HG02678 (cell line): ENCODE measurements at regions not wholly inside any gene's neighbourhood (a gene's known extent, or its start where the extent isn't known, plus 50 kb on each side); places are given as distances from the start of the nearest gene placed in this dataset.

ENCODE experiments used
- ATAC-seq: cut with Tn5 transposase; IDR thresholded peaks from one replicate; pipeline ENCODE4 v1.9.1; 2021; ENCODE audit warnings: mild to moderate bottlenecking, moderate library complexity; ENCODE audit not compliant: unreplicated experiment

DNA sequence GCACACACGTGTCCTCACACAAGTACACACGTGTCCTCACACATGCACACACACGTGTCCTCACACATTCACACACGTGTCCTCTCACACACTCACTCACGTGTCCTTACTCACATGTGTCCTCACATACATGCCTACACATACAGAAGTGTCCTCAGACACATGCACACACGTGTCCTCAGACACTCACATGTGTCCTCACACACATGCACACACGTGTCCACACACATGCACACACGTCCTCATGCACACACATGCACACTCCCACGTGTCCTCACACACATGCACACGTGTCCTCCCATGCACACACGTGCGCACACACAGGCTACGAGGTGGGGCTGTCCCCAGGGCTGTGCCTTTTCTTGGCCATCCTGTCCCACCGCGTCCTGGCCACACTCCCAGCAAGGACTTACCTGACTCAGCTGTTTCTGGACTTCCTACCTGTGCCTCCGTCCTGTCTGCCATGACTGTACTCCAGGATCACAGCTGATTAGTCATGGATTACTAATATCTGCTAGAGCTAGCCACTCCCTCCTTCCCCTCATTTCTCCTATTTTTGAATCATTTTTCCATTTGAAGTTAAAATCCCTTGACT, 990.2 kb downstream of the BRD1 start:
- ATAC-seq = no peak

GRCh38 chr22:48836673-48837340, 990.9 kb downstream of the BRD1 start:
- ATAC-seq = no peak

GRCh38 chr22:48835857-48836672, 991.6 kb downstream of the BRD1 start:
- no peak for ATAC-seq

DNA sequence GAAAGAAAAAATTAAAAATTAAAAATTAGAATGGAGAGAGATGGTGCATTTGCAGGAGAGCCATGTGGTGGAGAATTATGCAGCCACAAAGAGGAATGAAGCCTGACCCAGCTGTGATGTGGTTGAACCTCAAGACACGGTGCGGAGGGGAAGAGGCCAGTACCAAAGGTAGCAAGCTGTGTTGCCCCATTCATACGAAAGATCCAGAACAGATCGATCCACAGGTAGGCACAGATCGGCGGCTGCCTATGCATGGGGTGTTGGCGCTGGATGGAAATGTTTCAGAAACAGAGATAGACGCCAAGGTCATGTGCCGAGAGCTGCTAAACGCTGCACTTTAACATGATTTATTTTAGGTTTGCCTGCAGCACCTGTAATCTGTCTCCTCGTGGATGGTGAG, 992.3 kb downstream of the BRD1 start:
- no peak for ATAC-seq

GRCh38 chr22:48834404-48834803, 993.3 kb downstream of the BRD1 start:
- ATAC-seq = no peak

DNA sequence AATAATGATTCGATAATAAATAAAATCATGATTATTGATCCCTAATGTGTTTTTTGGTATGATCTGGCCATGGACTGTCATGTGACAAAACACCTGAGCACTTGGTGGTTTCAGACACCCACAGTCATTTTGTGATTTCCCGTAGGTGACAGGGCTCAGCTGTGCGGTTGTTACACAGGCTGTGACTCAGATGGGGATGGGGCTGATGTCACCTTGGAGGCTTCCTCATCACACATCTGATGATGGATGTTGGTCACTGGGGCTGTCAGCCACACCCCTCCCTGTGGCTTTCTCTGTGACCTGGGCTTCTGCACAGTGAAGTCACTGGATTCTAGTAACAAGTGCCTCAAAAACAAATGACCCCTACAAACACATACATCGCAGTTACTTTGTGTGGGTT, 995.1 kb downstream of the BRD1 start:
- no peak for ATAC-seq

DNA sequence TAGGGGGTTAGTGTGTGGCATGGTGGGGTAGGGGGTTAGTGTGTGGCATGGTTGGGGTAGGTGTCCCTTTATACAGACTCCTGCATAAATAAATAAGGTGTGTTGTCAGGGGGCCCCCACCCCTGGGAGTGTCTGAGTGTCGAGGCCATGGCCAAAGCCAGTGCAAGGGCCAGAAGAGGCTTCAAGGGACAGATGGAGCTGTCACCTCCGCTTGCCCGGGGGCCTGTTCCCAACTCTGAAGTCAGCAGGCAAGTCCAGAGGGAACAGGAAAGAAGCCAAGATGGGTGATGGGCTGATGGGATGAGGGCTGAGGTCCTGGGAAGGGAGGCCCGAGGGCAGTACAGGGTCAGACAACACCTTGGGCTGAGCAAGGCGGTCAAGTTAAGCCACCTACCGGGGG, 997.8 kb downstream of the BRD1 start:
- no peak for ATAC-seq

- no peak for ATAC-seq
Measured at GRCh38 chr22:48828688-48829087, 999.0 kb downstream of the BRD1 start.

DNA sequence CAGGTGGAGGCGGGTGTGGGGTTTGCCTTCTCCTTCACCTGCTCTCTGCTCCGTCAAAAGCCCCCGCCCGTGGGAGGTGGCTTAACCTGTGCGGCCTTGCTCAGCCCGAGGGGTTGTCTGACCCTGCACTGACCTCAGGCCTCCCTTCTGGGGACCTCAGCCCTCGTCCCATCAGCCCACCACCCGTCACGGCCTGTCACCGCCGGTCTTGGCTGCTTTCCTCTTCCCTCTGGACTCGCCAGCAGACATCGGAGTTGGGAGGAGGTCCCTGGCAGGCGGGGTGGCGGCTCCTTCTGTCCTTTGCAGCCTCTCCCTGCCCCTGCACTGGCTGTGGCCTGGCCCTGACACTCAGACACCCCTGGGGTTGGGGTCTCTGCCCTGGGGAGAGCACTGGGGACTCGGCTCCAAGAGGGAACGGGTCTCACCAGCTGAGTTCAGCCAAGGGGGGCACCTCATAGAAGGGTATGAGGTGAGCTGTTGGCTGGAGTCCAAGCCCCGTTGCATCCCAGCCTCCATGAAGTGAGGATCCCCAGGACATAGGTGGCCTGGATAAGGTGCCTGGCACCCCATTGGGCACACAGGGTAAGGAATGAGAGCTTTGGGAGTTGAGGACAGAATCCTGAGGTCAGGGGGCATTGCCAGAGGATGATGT, 999.6 kb downstream of the BRD1 start:
- no peak for ATAC-seq

DNA sequence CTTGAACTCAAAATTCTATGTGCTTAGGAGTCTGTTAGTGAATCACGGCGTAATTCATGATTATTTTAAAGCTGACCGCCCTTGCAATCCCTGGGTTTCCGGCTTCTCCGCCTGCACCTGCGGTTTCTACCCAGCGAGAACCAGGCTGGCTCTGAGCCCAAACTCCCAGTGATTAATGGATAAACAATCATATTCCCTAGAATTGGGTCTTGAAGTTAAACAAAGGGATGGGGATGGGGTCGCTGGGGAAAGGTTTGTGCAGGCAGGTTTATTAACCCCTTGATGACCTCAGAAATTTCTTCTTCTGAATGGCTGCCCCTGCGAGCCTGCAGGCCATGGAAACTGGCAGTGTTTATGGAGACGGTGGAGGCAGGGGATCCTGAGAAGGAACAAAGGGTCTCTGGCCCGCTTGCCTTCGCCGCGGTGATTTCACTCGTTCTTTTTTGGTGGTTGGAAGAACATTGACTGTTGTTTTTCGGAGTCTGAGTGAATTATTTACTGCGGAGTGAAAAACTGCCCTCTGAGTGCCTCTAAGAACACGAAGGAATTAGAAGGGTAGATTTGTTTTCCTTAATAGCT, 1000.3 kb downstream of the BRD1 start:
- ATAC-seq = no peak

GRCh38 chr22:48826546-48826945, 1001.1 kb downstream of the BRD1 start:
- no peak for ATAC-seq

DNA sequence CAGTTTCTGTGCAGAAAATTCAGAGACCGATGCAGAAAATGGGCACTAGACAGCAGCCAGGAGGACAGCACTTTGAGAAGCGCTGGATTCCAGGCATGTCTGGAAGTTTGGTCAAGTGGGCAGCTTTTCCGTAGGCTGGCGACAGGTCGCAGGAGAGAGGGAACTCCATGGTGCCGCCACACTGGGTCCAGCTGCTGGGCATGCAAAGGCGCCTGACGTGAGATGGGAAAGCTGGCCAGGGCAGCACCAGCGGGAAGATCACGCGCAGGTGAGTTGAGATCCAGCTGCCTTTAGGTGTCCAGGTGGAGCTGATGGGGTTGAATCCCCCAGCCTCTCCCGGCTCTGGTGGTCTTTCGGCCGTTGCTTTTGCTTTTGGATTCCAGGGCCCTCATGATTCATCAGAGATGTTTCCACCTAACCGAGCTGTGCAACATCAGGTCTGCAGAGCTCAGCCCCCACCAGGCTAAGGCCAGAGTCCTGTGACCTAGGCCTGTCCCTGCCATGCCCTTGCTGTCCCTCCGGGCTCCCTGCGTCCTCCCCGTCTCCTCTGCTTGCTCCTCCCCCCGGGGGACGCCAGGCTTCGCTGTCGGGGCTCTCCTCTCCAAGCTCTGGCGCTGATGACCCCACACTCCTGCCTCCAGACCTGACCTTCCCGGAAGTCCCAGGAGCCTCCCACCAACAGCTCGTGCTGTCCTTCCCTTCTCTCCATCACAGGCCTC, 1001.7 kb downstream of the BRD1 start:
- ATAC-seq = no peak

DNA sequence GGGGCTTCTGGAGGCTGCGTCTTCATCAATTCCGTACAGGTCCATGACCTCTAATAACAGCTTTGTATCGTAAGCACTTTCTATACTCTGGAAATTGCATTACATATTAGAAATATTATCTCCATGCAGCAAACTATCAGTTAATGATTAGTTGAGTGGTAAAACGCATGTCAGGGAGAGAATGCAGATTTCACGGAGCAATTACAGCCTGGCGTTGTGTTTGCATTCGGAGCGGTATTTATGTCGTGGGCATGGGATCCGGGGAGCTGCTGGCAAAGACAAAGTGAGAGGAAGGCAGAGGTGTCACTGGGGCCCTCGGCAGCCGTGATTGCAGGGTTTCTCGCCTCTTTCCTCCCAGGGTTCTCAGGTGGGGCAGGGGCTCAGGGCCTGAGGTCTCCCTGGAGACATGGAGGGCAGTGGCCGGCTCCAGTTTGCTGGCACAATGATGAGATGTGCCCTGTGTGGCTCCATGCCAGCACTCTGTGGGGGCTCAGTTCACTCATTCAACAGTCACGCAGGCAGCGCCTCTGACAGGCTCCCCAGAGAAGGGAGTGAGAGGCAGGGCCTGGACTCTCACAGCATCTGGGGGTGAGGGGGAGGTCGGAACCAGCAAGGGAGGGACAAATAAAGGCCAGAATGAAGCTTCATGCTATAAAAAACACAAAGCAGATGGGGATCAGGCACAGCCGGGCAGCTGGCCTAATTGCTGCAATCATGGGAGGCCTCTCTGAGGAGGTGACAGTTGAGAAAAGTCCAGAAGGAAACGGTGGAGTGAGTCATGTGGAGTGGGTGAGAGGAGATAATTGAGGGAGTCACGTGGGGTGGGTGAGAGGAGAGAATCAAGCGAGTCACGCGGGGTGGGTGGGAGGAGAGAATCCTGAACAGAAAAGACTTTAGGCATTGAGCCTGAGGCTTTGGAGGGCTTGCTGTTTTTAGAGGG, 1002.7 kb downstream of the BRD1 start:
- ATAC-seq = no peak

DNA sequence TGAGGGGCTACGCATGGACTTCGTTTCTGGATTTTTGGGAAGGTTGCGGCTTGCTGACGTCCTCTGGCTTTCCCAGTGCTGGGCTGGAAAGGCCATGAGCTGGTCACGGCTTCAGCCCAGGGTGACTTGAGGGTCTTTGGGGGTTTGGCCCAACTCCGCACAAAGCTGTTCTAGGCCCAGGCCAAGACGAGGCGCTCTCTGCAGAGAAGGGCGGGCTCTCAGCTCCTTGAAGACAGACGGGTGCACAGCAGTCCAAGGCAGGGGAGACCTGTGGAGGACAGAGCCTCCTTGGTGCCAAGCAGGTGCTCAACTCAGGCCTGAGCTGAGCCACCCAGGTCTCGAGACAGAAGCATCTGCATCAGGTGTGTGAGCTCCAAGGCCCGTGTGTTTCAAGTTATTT, 1003.7 kb downstream of the BRD1 start:
- ATAC-seq = no peak

DNA sequence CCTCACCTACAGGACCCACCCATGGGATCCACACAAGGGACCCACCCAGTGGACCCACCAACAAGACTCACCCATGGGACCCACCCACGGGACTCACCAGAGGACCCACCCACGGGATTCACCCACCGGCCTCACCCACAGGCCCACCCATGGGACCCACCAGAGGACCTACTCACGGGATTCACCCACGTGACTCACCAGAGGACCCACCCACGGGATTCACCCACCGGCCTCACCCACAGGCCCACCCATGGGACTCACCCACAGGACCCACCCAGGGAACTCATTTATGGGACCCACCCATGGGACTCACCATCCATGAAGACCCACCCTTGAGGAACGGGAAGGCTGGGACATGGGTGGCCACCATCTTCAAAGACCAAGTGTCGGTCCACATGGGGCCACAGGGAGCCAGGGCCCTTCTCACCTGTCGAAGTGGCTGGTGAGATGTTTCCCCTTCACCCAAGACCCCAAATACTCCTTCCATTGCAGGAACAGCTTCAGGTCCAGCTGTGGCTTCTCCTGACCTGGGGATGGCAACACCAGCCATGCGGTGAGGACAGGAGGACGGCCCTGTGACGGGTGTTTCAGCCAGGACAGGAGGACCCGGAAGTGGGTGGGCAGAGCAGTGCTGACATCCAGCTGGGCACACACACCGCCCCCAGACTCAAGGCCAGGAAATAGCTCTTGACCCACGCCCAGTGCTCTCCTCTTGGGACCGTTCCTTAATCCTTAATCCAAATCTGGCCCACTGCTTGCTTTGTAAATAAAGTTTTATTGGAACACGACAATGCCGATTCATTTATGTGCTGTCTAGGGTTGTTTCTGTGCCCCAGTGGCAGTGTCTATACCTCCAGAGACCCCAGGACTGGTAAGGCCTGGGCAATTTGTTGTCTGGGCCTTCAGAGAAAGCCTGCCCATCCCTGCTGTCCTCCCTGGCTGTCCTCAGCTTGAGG, 1005.1 kb downstream of the BRD1 start:
- ATAC-seq = no peak

- no peak for ATAC-seq
Measured at GRCh38 chr22:48821727-48822126, 1005.9 kb downstream of the BRD1 start.

DNA sequence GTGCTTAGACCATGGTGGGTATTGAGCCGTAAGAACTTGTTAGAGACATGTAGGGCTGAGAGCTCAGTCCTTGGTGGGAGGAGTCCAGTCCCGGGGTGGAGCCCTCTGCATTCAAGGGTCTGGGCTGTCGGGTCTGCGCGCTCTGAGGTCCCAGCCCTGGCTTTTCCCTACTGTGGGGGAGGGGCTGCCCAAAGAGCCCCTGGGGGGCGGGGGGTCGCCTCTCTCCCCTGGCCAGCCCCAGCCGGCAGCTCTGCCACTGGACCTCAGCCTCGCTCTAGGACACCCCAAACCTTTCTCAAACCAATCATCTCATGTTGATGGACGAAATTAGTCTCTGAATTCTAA, 1006.4 kb downstream of the BRD1 start:
- no peak for ATAC-seq

GRCh38 chr22:48820481-48821345, 1007.0 kb downstream of the BRD1 start:
- ATAC-seq = no peak
